ENCODE measurements at regions not wholly inside any gene's neighbourhood (a gene's known extent, or its start where the extent isn't known, plus 50 kb on each side); places are given as distances from the start of the nearest gene placed in this dataset.

DNA sequence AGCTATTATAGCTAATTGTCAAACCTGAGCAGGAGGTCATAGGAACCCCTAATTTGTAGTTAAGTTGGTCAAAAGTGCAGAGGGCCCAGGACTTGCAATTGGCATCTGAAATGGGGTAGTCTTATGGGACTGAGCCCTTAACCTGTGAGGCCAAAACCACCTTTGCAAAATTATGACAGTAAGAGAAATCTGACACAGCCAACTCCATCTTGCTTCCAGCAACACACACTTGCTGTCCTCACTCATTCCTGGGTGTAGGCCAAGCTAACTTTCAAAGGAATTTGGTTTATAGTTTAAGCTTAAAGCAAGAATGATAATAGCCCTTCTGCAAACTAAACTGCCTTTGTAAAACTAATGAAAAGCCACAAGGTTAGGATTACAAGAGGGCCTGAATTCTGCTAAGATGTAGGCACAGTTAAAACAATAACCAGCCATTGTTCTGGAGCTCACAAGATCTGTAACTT is 57.6 kb upstream of the FRMD4B start:
- TF ChIP-seq, protein P1, sequence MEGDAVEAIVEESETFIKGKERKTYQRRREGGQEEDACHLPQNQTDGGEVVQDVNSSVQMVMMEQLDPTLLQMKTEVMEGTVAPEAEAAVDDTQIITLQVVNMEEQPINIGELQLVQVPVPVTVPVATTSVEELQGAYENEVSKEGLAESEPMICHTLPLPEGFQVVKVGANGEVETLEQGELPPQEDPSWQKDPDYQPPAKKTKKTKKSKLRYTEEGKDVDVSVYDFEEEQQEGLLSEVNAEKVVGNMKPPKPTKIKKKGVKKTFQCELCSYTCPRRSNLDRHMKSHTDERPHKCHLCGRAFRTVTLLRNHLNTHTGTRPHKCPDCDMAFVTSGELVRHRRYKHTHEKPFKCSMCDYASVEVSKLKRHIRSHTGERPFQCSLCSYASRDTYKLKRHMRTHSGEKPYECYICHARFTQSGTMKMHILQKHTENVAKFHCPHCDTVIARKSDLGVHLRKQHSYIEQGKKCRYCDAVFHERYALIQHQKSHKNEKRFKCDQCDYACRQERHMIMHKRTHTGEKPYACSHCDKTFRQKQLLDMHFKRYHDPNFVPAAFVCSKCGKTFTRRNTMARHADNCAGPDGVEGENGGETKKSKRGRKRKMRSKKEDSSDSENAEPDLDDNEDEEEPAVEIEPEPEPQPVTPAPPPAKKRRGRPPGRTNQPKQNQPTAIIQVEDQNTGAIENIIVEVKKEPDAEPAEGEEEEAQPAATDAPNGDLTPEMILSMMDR (IDR thresholded peaks at IDR 0.05): no peak
- TF ChIP-seq EZH2phosphoT487 (IDR thresholded peaks at IDR 0.05): no peak

Data from neural progenitor cell (in vitro differentiated cells).